HUES48 (cell line): ENCODE measurements at regions not wholly inside any gene's neighbourhood (a gene's known extent, or its start where the extent isn't known, plus 50 kb on each side); places are given as distances from the start of the nearest gene placed in this dataset.

Experiments used
- H3K27ac ChIP-seq: one replicate; pipeline ENCODE4 v1.7.0; 2013; ENCODE audit warnings: low read depth, low read length, inconsistent platforms
- H3K27me3 ChIP-seq: 2 replicates; pipeline ENCODE4 v1.6.1; 2013; ENCODE audit warnings: mild to moderate bottlenecking, low read length; ENCODE audit not compliant: control insufficient read depth, insufficient read depth
- H3K36me3 ChIP-seq: 2 replicates; pipeline ENCODE4 v1.6.1; 2013; ENCODE audit warnings: low read length; ENCODE audit not compliant: control insufficient read depth, insufficient read depth
- H3K4me1 ChIP-seq: 2 replicates; pipeline ENCODE4 v1.6.1; 2013; ENCODE audit warnings: mild to moderate bottlenecking, low read length; ENCODE audit not compliant: control insufficient read depth, insufficient read depth
- H3K4me3 ChIP-seq: 2 replicates; pipeline ENCODE4 v1.5.1; 2013; ENCODE audit warnings: mild to moderate bottlenecking, low read depth, low read length
- H3K9ac ChIP-seq: 2 replicates; pipeline ENCODE4 v1.6.1; 2013; ENCODE audit warnings: mild to moderate bottlenecking, low read depth, low read length, moderate library complexity
- H3K9me3 ChIP-seq: 2 replicates; pipeline ENCODE4 v1.6.1; 2013; ENCODE audit warnings: low read length; ENCODE audit not compliant: control insufficient read depth, insufficient read depth

DNA sequence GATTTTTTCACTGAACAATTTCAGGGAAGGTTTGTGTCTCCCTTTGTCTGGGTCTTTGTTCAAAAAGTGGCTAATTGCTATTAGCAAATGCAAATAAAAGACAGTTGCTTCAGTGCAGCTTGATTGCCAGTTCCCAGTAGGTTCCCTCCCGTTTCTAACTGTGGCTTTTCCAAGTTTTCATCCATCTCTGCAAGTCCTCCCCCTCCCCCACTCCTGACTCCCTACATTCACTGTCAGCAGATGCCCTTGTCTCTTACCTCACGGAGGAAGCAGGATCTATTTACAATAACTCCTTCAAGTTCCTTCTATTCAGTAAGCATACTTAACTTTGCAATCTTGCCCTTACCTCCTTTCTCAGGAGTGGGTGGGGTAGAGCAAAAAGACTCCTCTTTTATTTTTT lies 55.4 kb upstream of the SCEL start:
- no peak overlapping the region for H3K4me3 ChIP-seq
- peaks cover 32% of the 10 kb centered on the region for H3K4me1 ChIP-seq
- no peak overlapping the region for H3K9ac ChIP-seq
- H3K27ac ChIP-seq = no peak overlapping the region
- no peaks in the 10 kb centered on the region for H3K9me3 ChIP-seq
- no peaks in the 10 kb centered on the region for H3K27me3 ChIP-seq
- H3K36me3 ChIP-seq = no peaks in the 10 kb centered on the region

DNA sequence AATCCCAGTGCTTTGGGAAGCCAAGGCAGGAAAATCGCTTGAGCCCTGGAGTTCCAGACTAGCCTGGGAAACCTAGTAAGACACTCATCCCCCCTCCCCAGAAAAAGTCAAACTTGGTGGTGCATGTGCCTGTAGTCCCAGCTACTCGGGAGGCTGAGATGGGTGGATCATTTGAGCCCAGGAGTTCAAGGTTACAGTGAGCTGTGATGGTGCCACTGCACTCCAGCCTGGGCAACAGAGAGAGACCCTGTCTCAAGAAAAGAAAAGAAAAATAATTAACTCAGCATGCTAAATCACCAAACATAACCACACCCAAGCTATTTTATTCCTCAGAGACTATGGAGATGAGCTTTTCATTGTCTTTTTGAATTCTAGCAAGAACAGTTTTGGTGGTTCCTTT lies 56.2 kb upstream of the SCEL start:
- Histone ChIP-seq H3K9me3 (no peaks in the 10 kb centered on the region), H3K27ac (no peak overlapping the region), H3K9ac (no peak overlapping the region)

DNA sequence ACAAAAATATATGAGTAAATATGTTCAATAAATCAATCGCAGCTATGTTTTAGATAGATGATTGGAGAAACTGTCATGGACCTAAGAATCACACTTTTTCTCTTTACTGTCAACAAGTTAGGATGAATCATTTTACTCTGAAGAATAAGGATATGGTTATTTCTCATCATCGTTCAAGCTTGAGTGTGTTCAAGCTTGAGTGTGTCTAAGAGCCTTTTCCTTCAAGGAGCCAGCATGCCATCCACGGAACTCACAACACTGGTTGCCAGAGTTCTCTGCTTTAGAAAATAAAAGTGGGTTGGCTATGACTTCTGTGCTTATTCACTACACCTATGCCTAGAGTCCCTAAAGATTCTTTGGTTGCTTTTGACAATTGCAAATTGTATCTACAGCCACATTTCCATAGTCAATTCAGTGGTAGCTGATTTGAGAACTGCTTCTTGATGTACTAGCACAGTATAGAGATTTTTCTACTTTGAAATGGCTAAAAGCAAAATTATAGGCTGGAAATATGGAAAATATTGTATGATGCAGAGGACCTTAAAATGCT lies 58.1 kb upstream of the SCEL start:
- Histone ChIP-seq H3K9me3 (no peaks in the 10 kb centered on the region), H3K36me3 (no peaks in the 10 kb centered on the region), H3K4me3 (no peak overlapping the region), H3K4me1 (peaks cover 32% of the 10 kb centered on the region), H3K9ac (no peak overlapping the region; the same call in 1 of the 2 replicates), H3K27me3 (no peaks in the 10 kb centered on the region), H3K27ac (no peak overlapping the region)

More for the DNA sequence above, 56.2 kb upstream of the SCEL start:
- no peak overlapping the region for H3K4me3 ChIP-seq
- H3K4me1 ChIP-seq = peaks cover 32% of the 10 kb centered on the region
- H3K36me3 ChIP-seq = no peaks in the 10 kb centered on the region
- H3K27me3 ChIP-seq = no peaks in the 10 kb centered on the region

DNA sequence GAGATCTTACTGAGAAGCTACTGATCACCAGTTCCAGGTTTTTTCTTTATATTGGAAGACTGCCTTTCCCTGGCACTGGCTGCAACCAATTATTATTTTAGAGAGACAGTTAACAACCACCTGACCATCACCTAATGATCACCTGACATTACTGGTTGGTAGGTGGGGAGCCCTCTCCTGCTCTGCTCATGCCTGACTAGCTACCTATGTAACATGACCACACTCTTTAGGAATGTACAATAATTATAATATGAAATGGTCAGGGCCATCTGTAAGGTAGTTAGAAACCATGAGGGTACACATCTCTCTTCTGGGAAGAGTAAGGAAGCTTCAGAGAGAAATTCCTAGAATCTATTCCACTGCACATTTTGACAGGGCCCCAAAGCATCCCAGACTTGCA lies 59.0 kb upstream of the SCEL start:
- H3K4me1 ChIP-seq = peaks cover 32% of the 10 kb centered on the region
- H3K9ac ChIP-seq = no peak overlapping the region
- no peaks in the 10 kb centered on the region for H3K9me3 ChIP-seq
- no peak overlapping the region for H3K4me3 ChIP-seq
- H3K27ac ChIP-seq = no peak overlapping the region
- no peaks in the 10 kb centered on the region for H3K27me3 ChIP-seq
- H3K36me3 ChIP-seq = no peaks in the 10 kb centered on the region

DNA sequence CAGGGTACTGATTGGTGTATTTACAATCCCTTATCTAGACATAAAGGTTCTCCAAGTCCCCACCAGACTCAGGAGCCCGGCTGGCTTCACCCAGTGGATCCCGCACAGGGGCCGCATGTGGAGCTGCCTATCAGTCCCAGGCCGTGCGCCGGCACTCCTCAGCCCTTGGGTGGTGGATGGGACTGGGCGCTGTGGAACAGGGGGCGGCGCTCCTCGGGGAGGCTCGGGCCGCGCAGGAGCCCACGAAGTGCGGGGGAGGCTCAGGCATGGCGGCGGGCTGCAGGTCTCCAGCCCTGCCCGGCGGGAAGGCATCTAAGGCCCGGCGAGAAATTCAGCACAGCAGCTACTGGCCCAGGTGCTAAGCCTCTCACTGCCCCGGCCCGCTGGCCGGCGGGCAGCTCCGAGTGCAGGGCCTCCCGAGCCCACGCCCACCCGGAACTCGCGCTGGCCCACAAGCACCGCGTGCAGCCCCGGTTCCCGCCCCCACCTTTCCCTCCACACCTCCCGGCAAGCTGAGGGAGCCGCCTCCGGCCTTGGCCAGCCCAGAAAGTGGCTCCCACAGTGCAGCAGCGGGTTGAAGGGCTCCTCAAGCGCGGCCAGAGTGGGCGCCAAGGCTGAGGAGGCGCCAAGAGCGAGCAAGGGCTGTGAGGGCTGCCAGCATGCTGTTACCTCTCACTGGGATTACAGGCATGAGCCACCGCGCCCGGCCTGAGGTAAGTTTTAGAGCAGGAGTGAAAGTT lies 60.0 kb upstream of the SCEL start:
- Histone ChIP-seq H3K27me3 (no peaks in the 10 kb centered on the region), H3K9ac (no peak overlapping the region), H3K9me3 (no peaks in the 10 kb centered on the region), H3K4me3 (no peak overlapping the region), H3K4me1 (peaks cover 30% of the 10 kb centered on the region), H3K36me3 (no peaks in the 10 kb centered on the region), H3K27ac (no peak overlapping the region)

DNA sequence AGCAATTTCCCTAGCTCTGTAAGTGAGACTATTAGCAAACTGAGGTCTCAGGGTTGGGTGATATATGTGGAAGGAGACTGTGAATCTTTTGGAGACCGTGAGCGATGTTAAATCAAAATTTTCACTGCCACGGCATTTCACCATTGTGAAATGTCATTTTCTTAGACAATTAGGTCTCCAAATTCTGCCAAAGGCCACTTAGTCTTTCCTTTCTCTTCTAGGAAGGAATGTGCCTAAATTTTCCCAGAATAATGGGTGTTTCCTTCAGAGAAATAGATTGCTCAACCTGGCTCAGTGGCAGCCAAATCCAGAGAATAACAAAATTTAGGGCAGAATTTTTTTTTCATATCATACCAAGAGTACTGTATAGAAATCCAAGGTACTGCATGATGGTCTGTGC lies 64.5 kb upstream of the SCEL start:
- Histone ChIP-seq H3K27me3 (no peaks in the 10 kb centered on the region), H3K36me3 (no peaks in the 10 kb centered on the region), H3K9me3 (no peaks in the 10 kb centered on the region), H3K9ac (no peak overlapping the region), H3K4me3 (no peak overlapping the region), H3K4me1 (no peaks in the 10 kb centered on the region), H3K27ac (no peak overlapping the region)

DNA sequence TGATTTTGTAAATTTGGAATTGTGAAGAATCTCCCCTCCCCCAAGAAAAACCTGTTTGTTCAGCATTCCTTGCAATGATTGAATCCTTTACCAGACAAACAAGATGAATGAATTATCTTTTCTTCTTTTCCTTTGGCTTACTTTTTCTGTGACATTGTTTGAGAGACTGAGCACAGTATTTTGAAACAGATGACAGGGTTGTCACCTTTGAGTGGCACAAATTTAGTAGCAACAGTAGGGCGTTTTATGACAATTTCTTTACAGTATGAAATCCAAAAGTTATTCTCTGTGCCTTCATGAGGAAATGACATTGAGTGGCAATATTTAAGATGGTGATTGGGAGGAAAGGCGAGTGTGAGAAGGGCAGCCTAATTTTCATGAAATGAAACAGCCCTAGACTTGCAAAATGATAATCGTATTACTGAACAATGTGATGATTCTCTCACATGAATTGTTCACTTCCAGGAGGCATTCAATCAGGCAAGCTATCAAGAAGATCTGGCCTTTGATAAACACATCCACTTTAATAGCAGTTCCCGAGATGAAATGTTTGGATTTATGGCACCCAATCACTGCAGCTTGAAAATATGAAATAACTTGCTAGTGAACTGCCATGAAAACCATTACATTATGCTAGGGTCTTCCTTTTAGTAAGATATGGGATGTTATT lies 68.6 kb upstream of the SCEL start:
- H3K4me1 ChIP-seq = no peaks in the 10 kb centered on the region
- H3K27ac ChIP-seq = no peak overlapping the region
- no peaks in the 10 kb centered on the region for H3K9me3 ChIP-seq
- no peaks in the 10 kb centered on the region for H3K27me3 ChIP-seq
- no peak overlapping the region for H3K4me3 ChIP-seq
- no peaks in the 10 kb centered on the region for H3K36me3 ChIP-seq
- no peak overlapping the region for H3K9ac ChIP-seq

DNA sequence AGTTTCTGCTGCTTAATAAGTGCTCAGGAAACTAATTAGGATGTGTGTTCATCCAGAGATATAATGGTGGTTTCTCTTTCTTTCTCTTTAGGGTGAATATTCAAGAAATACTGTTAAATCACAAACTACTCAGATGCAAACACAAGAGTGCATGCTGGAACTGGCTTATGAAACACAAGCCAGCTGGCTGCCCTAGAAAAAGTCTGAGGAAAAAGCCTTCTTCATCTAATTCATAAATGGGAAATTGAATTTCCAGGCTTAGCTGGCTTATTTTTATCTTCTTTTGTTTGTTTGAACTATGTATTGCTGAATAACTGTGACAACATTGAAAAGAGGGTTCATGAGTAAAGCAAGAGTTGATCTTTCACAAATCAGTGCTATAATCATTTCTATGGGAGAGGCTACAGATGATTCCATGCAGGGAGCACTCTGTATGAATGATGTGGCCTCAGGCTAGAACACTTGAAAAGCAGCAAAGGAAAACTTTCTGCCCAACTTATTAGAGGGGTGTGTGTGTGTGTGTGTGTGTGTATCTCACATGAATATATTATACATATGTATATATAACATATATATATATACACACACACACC lies 69.8 kb upstream of the SCEL start:
- no peak overlapping the region for H3K9ac ChIP-seq
- no peak overlapping the region for H3K27ac ChIP-seq

DNA sequence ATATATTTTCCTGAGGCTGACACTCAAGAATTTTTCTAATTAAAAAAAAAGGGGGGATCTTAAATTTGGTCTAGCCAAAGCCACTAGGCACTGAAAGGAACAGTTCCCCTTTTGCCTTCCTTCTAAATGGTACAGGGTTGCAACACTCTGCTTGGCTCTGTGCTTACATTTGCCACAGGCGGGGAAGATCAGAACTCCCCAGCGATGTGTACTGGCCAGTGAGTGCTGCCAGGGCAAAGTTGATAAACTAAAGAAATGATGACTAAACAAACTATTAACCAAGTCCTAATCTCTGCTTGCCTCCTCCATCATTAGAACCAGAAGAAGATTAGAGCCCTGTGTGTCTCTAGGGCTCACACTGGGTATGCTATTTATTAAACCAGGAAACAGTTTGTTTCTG lies 75.3 kb upstream of the SCEL start:
- no peaks in the 10 kb centered on the region for H3K36me3 ChIP-seq
- no peak overlapping the region for H3K9ac ChIP-seq
- peaks cover 6% of the 10 kb centered on the region for H3K4me1 ChIP-seq
- no peaks in the 10 kb centered on the region for H3K27me3 ChIP-seq
- H3K9me3 ChIP-seq = no peaks in the 10 kb centered on the region
- peak overlapping the region; percentile 9 for H3K27ac ChIP-seq
- no peak overlapping the region for H3K4me3 ChIP-seq

More for the DNA sequence above, 69.8 kb upstream of the SCEL start:
- Histone ChIP-seq H3K36me3 (no peaks in the 10 kb centered on the region), H3K27me3 (no peaks in the 10 kb centered on the region), H3K9me3 (no peaks in the 10 kb centered on the region), H3K4me1 (no peaks in the 10 kb centered on the region), H3K4me3 (no peak overlapping the region)

DNA sequence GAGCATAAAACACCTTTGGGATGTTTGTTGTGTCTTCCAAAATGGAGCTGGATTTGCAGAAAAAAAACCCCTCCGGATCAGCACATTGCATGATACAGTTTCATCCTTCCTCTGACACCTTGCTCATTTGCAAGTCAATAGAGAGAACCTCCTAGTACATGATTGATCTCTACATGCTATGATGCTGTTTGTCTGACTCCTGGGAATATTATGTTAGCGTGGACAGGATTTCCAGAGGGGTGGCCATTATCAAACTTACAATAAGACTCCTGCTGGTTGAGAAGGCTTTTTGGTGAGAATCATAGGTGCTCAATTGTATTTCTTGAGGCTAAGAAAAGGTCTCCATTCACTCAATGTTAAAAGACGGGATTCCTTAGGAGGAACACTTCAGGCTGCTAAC lies 75.9 kb upstream of the SCEL start:
- peaks cover 6% of the 10 kb centered on the region for H3K4me1 ChIP-seq
- peak overlapping the region; percentile 9 for H3K27ac ChIP-seq
- H3K9ac ChIP-seq = no peak overlapping the region
- H3K27me3 ChIP-seq = no peaks in the 10 kb centered on the region
- H3K9me3 ChIP-seq = no peaks in the 10 kb centered on the region
- H3K36me3 ChIP-seq = no peaks in the 10 kb centered on the region
- H3K4me3 ChIP-seq = no peak overlapping the region

DNA sequence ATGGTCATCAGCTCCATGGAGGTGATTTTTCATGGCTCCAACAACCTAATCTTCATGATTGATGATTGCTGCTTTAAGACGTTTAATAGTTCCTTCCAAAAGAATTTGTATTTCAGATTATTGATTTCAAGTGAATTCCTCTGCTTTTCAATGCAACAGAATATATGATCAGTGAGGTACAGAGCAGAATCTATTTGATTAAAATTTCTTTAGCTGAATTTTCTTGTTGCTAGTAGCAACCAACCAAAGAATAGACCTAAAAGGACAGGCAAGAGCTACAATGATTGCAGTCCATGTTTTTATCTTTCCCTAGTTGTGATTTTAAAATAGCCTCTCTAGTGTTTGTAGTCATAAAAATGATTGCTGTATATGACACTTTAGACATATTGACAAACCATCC lies 76.8 kb upstream of the SCEL start:
- Histone ChIP-seq H3K36me3 (no peaks in the 10 kb centered on the region), H3K27ac (no peak overlapping the region), H3K9me3 (no peaks in the 10 kb centered on the region), H3K9ac (no peak overlapping the region), H3K4me3 (no peak overlapping the region), H3K4me1 (peaks cover 6% of the 10 kb centered on the region), H3K27me3 (no peaks in the 10 kb centered on the region)
